Common myeloid progenitor, CD34-positive (primary cell): ENCODE measurements at regions not wholly inside any gene's neighbourhood (a gene's known extent, or its start where the extent isn't known, plus 50 kb on each side); places are given as distances from the start of the nearest gene placed in this dataset.

Experiments
- CTCF ChIA-PET: fragments of 350-600 bp; sonication (Branson Sonifier 250); formaldehyde crosslinking; loops from one replicate; lab custom pipeline; 2021; ENCODE audit warnings: antibody characterized with exemption; lab: Charles Lee
- POLR2A ChIA-PET: fragments of 350-600 bp; sonication (Branson Sonifier 250); formaldehyde crosslinking; loops from one replicate; lab custom pipeline; 2021; ENCODE audit warnings: antibody characterized with exemption; lab: Charles Lee
- DNase-seq, 3 donors: peaks; one replicate each; pipeline versions ENCODE4 v3.0.0 to v3.0.0-alpha.2; 2013
- H3K27ac ChIP-seq, 2 experiments: 1 replicate in 1 of 2; 2 replicates in 1 of 2; pipeline ENCODE4 v1.7.0; 2013; ENCODE audit warnings: inconsistent platforms in 2 of 2, low read length in 2 of 2, mild to moderate bottlenecking in 2 of 2, low read depth in 1 of 2, moderate library complexity in 1 of 2; ENCODE audit not compliant: severe bottlenecking in 2 of 2, insufficient read depth in 1 of 2, poor library complexity in 1 of 2
- H3K27me3 ChIP-seq, 5 experiments: replicated peaks in 2 of 5; 1 replicate in 3 of 5; 2 replicates in 2 of 5; pipeline versions ENCODE4 v1.6.1 to v1.7.0; 2013; ENCODE audit warnings: low read length in 4 of 5, mild to moderate bottlenecking in 2 of 5, moderate library complexity in 2 of 5, inconsistent platforms in 1 of 5; ENCODE audit not compliant: insufficient read depth in 5 of 5, control insufficient read depth in 4 of 5
- H3K36me3 ChIP-seq, 4 experiments: 1 replicate in 2 of 4; 2 replicates in 2 of 4; pipeline versions ENCODE4 v1.6.1 to v1.7.0; 2013; ENCODE audit warnings: low read length in 3 of 4, control low read depth in 1 of 4, mild to moderate bottlenecking in 1 of 4; ENCODE audit not compliant: control insufficient read depth in 4 of 4, insufficient read depth in 4 of 4
- H3K4me1 ChIP-seq, 4 experiments: 1 replicate in 3 of 4; 2 replicates in 1 of 4; pipeline versions ENCODE4 v1.6.1 to v1.7.1; 2013; ENCODE audit warnings: low read length in 3 of 4, mild to moderate bottlenecking in 3 of 4, control low read depth in 1 of 4, inconsistent platforms in 1 of 4, moderate library complexity in 1 of 4; ENCODE audit not compliant: control insufficient read depth in 4 of 4, insufficient read depth in 4 of 4; ENCODE audit errors: control extremely low read depth in 1 of 4
- H3K4me3 ChIP-seq, 7 experiments: 1 replicate in 4 of 7; 2 replicates in 3 of 7; pipeline versions ENCODE4 v1.5.1 to v1.7.0; 2013; ENCODE audit warnings: mild to moderate bottlenecking in 7 of 7, low read length in 6 of 7, moderate library complexity in 6 of 7, inconsistent platforms in 2 of 7, low read depth in 2 of 7, control low read depth in 1 of 7; ENCODE audit not compliant: insufficient read depth in 4 of 7, control insufficient read depth in 1 of 7; ENCODE audit errors: extremely low read depth in 1 of 7
- H3K9me3 ChIP-seq, 5 experiments: 1 replicate in 4 of 5; 2 replicates in 1 of 5; pipeline versions ENCODE4 v1.6.1 to v1.7.1; 2013; ENCODE audit warnings: low read length in 4 of 5, mild to moderate bottlenecking in 2 of 5, inconsistent platforms in 1 of 5, low read depth in 1 of 5, moderate library complexity in 1 of 5; ENCODE audit not compliant: control insufficient read depth in 4 of 5, insufficient read depth in 2 of 5; ENCODE audit errors: control extremely low read depth in 1 of 5
- WGBS: methylation state at CpG from one replicate; pipeline ENCODE4 v1.1.5; 2013; ENCODE audit not compliant: insufficient coverage; 5-methylcytosine and 5-hydroxymethylcytosine counted together

DNA sequence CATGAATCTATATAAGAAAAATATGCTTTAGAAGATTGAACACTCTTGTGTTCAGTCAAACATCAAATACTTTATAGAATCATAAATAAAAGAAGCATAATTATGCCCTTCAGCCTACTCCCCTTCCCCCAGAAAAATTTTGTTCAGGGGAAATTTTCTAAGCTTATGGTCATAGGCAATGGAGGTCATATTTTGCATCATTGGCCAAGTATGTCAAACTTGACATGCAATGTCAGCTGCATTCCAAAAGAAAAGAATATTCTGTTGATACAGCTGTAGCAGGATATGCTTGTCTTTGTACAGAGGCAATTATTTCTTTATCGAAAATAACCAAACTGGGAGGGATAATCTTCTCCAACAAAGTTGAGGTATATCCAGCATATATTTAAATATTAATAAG lies 328.2 kb downstream of the ZIC1 start:
- ChIA-PET CTCF (no interaction called here), POLR2A (interaction anchor here (0.5 kb wide), 1 partner anchor 8 kb away, joined by 4 read pairs; no protein-coding TSS in a partner anchor)
- no peak for DNase-seq
- Histone ChIP-seq H3K36me3 (no peaks in the 10 kb centered on the region), H3K4me1 (peaks cover 0 to 4% (median 3%) of the 10 kb centered on the region in 4 experiments), H3K4me3 (no peak overlapping the region), H3K9me3 (no peaks in the 10 kb centered on the region), H3K27me3 (no peaks in the 10 kb centered on the region), H3K27ac (no peak overlapping the region)
- WGBS = no CpG with 5 or more reads among the region's 1 CpG

DNA sequence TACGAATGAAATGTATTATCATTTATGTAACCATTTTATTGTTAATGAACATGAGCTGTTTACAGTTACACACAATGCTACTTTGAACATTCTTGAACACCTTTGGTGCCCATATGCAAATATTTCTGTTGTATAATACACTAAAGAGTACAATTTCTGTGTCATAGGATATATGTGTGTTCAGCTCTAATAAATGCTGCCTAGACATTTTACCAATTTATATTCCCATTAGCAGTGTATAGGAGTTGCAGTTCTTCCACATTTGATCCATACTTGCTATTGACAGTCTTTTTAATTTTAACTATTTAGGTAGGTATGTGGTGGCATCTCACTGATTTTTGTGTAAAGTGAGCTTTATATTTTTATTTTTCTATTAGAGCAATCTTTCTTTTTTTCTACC lies 331.8 kb downstream of the ZIC1 start:
- peaks cover 0 to 4% (median 1%) of the 10 kb centered on the region in 4 experiments for H3K4me1 ChIP-seq
- CTCF ChIA-PET = no interaction called here

GRCh38 chr3:147744967-147745366 lies 335.8 kb downstream of the ZIC1 start:
- WGBS = 80% methylated on average over 2 of the region's 2 CpGs
- no peaks in the 10 kb centered on the region for H3K9me3 ChIP-seq
- no peak for DNase-seq
- no peaks in the 10 kb centered on the region for H3K36me3 ChIP-seq
- no peak overlapping the region for H3K27ac ChIP-seq
- ChIA-PET POLR2A (interaction anchor here (0.7 kb wide), 1 partner anchor 7 kb away, joined by 4 read pairs; no protein-coding TSS in a partner anchor), CTCF (no interaction called here)
- no peaks in the 10 kb centered on the region for H3K4me1 ChIP-seq
- H3K27me3 ChIP-seq = no peaks in the 10 kb centered on the region
- no peak overlapping the region for H3K4me3 ChIP-seq

More for the DNA sequence above, 331.8 kb downstream of the ZIC1 start:
- no peak overlapping the region for H3K4me3 ChIP-seq
- no peaks in the 10 kb centered on the region for H3K36me3 ChIP-seq
- no peak overlapping the region for H3K27ac ChIP-seq
- no peaks in the 10 kb centered on the region for H3K27me3 ChIP-seq
- DNase-seq = no peak
- WGBS = no CpG with 5 or more reads among the region's 1 CpG
- no peaks in the 10 kb centered on the region for H3K9me3 ChIP-seq
- POLR2A ChIA-PET = no interaction called here

GRCh38 chr3:147755310-147755709 lies 346.1 kb downstream of the ZIC1 start:
- ChIA-PET CTCF (no interaction called here), POLR2A (no interaction called here)
- H3K36me3 ChIP-seq = no peaks in the 10 kb centered on the region
- WGBS = no CpG with 5 or more reads among the region's 3 CpGs
- no peaks in the 10 kb centered on the region for H3K4me1 ChIP-seq
- H3K9me3 ChIP-seq = no peaks in the 10 kb centered on the region
- DNase-seq = no peak
- H3K27me3 ChIP-seq = no peaks in the 10 kb centered on the region
- no peak overlapping the region for H3K4me3 ChIP-seq
- no peak overlapping the region for H3K27ac ChIP-seq

DNA sequence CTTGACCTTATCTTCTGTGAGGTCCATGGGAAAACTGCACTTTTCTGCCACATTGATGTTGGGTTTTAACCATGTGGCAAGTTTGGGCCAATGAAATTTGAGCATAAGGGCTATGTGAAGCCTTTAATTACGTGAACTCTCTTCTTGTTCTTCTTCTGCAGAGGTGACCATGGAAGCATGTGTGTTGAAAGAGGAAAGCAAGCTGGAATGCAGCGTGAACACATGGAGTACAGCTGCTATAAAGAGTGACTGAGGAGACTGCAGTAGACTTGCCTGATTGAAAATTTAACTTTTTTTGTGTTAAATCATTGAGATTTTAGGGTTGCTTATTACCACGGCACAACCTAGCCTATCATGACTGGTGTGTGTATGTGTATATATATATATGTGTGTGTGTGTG lies 347.3 kb downstream of the ZIC1 start:
- no peaks in the 10 kb centered on the region for H3K36me3 ChIP-seq
- no peak for DNase-seq
- ChIA-PET POLR2A (no interaction called here), CTCF (interaction anchor here (1.3 kb wide), 1 partner anchor 8 kb away, joined by 3 read pairs; no protein-coding TSS in a partner anchor)
- 100% methylated on average over 2 of the region's 3 CpGs for WGBS
- no peaks in the 10 kb centered on the region for H3K9me3 ChIP-seq
- H3K4me3 ChIP-seq = no peak overlapping the region
- no peak overlapping the region for H3K27ac ChIP-seq
- H3K4me1 ChIP-seq = no peaks in the 10 kb centered on the region
- no peaks in the 10 kb centered on the region for H3K27me3 ChIP-seq

DNA sequence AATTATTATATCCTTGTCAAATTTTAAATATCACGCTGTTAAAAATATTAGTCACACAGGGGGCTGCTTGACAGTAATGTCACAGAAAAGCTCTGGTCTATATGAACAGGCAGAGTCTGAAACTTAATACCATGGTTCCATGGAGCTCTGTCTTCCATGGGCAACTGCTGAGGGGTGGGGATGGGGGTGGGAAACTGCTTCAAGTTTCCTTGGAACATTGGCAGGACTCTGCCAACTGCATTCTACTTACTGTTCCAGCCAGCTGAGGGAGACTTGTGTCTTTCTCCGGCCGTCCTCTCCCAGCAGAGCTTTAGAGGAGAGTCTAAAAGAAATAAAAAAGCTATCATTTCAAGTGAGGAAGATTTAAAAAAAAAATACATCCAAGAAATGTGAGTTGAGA lies 348.7 kb downstream of the ZIC1 start:
- POLR2A ChIA-PET = no interaction called here
- no peaks in the 10 kb centered on the region for H3K4me1 ChIP-seq
- H3K4me3 ChIP-seq = no peak overlapping the region
- no peaks in the 10 kb centered on the region for H3K36me3 ChIP-seq
- no peak for DNase-seq
- H3K9me3 ChIP-seq = no peaks in the 10 kb centered on the region
- H3K27me3 ChIP-seq = no peaks in the 10 kb centered on the region
- no peak overlapping the region for H3K27ac ChIP-seq
- 86% methylated on average over 1 of the region's 3 CpGs for WGBS
- CTCF ChIA-PET = interaction anchor here (0.6 kb wide), 1 partner anchor 16 kb away, joined by 3 read pairs; no protein-coding TSS in a partner anchor

DNA sequence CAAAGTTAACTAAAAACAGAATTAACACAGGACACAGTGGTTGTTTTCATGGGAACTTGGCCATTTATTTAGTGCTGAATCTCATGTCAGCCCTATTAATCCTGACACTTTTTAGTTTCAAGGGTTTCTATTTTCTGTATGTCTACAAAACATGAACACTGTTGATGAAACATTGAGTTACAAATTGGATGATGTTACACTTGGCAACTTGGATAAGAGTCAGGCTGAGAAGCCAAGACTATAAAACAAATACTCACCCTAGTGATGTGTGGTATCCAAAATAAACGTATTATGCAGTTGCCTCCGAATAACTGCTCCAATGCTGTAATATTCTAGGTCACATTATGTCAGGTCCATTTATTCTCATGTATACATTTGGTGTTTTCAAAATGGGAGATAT lies 349.6 kb downstream of the ZIC1 start:
- POLR2A ChIA-PET = no interaction called here
- Histone ChIP-seq H3K27me3 (no peaks in the 10 kb centered on the region), H3K27ac (no peak overlapping the region), H3K36me3 (no peaks in the 10 kb centered on the region), H3K4me3 (no peak overlapping the region), H3K9me3 (no peaks in the 10 kb centered on the region), H3K4me1 (no peaks in the 10 kb centered on the region)
- DNase-seq = no peak
- no CpG with 5 or more reads among the region's 2 CpGs for WGBS
- CTCF ChIA-PET = interaction anchor here (0.6 kb wide), 1 partner anchor 15 kb away, joined by 3 read pairs; no protein-coding TSS in a partner anchor
